GM12872 (cell line): ENCODE measurements at regions not wholly inside any gene's neighbourhood (a gene's known extent, or its start where the extent isn't known, plus 50 kb on each side); places are given as distances from the start of the nearest gene placed in this dataset.

Source experiments
- CTCF ChIP-seq: IDR thresholded peaks from 3 replicates; pipeline ENCODE4 v1.5.1; 2011; ENCODE audit warnings: low read depth, mild to moderate bottlenecking, low read length, moderate library complexity; ENCODE audit not compliant: insufficient read depth

GRCh38 chr5:133668458-133668857, 56.1 kb upstream of the FSTL4 start:
- TF ChIP-seq CTCF, result no peak

GRCh38 chr5:133667217-133667616, 54.9 kb upstream of the FSTL4 start:
- TF ChIP-seq CTCF, result no peak

GRCh38 chr5:133665571-133665970, 53.2 kb upstream of the FSTL4 start:
- TF ChIP-seq CTCF, result no peak

GRCh38 chr5:133664422-133664821, 52.1 kb upstream of the FSTL4 start:
- no peak for TF ChIP-seq CTCF

GRCh38 chr5:133663397-133664054, 51.2 kb upstream of the FSTL4 start:
- TF ChIP-seq CTCF, result no peak

GRCh38 chr5:133662578-133662977, 50.2 kb upstream of the FSTL4 start:
- TF ChIP-seq CTCF, result no peak
